LNCAP (cell line): ENCODE measurements at regions not wholly inside any gene's neighbourhood (a gene's known extent, or its start where the extent isn't known, plus 50 kb on each side); places are given as distances from the start of the nearest gene placed in this dataset.
A peak's percentile ranks its signal among the peaks of the same experiment; 100 is the strongest.

Experiments used
- CTCF ChIP-seq: fragments of 450-650 bp; IDR thresholded peaks from 2 replicates; pipeline ENCODE4 v1.5.1; 2017; ENCODE audit warnings: mild to moderate bottlenecking

GRCh38 chr21:18493422-18493821 is 89.8 kb upstream of the TMPRSS15 start:
- TF ChIP-seq CTCF, result no peak

- no peak for TF ChIP-seq CTCF
Observed at GRCh38 chr21:18495523-18495922, 91.9 kb upstream of the TMPRSS15 start.

- TF ChIP-seq CTCF, result no peak
Observed at GRCh38 chr21:18498431-18498830, 94.8 kb upstream of the TMPRSS15 start.

- peak; percentile 82 for TF ChIP-seq CTCF
Observed at GRCh38 chr21:18499761-18500376, 96.3 kb upstream of the TMPRSS15 start.

DNA sequence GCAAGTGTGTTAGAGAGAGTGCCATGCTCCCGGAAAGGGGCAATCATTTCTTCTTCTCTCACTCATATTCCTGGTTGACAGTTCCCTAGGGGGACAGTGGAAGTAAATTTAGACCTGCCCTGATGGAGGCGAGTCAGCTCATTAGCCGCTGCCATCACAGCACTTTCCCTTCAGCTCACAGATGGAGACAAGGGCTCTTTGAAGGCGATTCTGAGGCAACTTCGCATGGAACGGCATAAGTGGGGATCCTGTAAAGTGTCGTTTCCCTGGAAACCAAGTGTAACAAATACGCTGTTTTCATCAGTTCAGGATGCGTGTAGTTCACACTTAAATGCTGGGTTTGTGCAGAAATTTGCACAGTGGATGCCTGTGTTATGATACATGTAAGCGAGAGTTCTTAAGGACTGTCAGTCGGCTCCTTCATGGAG is 114.5 kb upstream of the TMPRSS15 start:
- TF ChIP-seq CTCF, result no peak

GRCh38 chr21:18521204-18521603 is 117.6 kb upstream of the TMPRSS15 start:
- no peak for TF ChIP-seq CTCF

DNA sequence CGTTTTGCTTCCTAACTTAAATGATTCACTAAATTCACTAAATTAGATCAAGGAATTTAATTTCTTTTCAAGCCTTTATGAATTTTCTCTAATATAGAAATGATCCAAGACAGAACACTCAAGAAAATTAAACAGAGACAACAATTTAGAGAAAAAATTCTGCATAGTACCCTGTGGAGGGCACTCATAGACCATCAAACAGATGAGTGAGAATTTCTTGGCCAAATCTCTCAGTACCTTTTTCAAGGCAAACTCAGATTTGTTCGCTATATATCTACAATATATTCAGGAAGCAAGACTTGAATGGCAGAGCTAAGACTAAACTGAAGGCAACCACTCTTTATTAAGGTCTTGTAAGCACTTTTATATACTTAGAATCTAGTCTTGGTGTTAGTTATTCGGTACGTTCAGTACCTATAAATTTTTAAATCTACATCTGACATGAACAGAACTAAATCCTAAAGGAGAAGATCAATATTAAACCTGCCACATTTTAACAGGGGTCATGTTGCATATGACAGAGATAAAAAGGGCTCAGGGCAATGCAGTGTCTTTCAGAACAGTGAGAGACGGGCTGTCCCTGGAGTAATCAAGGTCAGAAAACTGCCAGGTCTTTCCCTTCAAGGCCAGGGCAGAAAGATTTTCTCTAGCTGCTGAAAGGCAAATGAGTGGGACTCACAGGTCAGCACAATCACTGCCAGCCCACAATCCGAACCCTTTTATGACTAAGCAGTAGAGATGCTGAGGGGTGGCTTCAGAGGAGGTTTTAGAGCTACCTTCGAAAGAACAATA is 118.8 kb upstream of the TMPRSS15 start:
- no peak for TF ChIP-seq CTCF
